ENCODE measurements at regions not wholly inside any gene's neighbourhood (a gene's known extent, or its start where the extent isn't known, plus 50 kb on each side); places are given as distances from the start of the nearest gene placed in this dataset.

GRCh38 chr13:21837841-21838551, 167.1 kb downstream of the FGF9 start:
- H2BK120ac ChIP-seq (ENCODE audit: low read depth, low read length), result peak overlapping the region; percentile 70
- TF ChIP-seq BHLHE40 (IDR thresholded peaks at IDR 0.05; ENCODE audit: low read depth, low read length), result no peak
- no peak for TF ChIP-seq CHD1 (IDR thresholded peaks at IDR 0.05; ENCODE audit: low read depth, low read length)
- no peak for TF ChIP-seq NFE2L2 (IDR thresholded peaks at IDR 0.05; ENCODE audit: low read depth, low read length)
- TF ChIP-seq RCOR1 (IDR thresholded peaks at IDR 0.05; ENCODE audit: insufficient replicate concordance, low read length), result no peak
- TF ChIP-seq FOS (IDR thresholded peaks at IDR 0.05; ENCODE audit: low read depth, low read length), result no peak
- no peak for TF ChIP-seq CEBPB (IDR thresholded peaks at IDR 0.05; ENCODE audit: low read depth, low read length)
- TF ChIP-seq ELK1 (IDR thresholded peaks at IDR 0.05; ENCODE audit: borderline replicate concordance, low read depth, low read length), result no peak
- TF ChIP-seq SMC3 (IDR thresholded peaks at IDR 0.05; ENCODE audit: low read depth, low read length), result no peak
- H2AK5ac ChIP-seq (ENCODE audit: low read depth, low read length), result no peak overlapping the region
- H2AK9ac ChIP-seq (replicated peaks; ENCODE audit: low read depth, low read length, poor library complexity), result no peak overlapping the region
- 0 out of 2 replicates have a peak overlapping the region, but pooled peaks have one; percentile 42 for H2BK20ac ChIP-seq (ENCODE audit: low read depth, low read length)
- intact Hi-C loops (cut with micrococcal nuclease) (no loop called here), dilution Hi-C loops (cut with HindIII; ENCODE audit: low sequenced_read_pairs, unreplicated experiment) (no loop called here), in situ Hi-C loops (cut with MboI; ENCODE audit: low sequenced_read_pairs) (no loop called here)
- peaks cover 6% of the 10 kb centered on the region for H3K4me1 ChIP-seq (ENCODE audit: control insufficient read depth, insufficient read depth, low read length)
- H4K20me1 ChIP-seq (ENCODE audit: insufficient read depth, low read length), result no peaks in the 10 kb centered on the region
- H3K27me3 ChIP-seq (ENCODE audit: control insufficient read depth, insufficient read depth, low read length), result no peaks in the 10 kb centered on the region
- peak overlapping the region; percentile 56; the same call in 1 of the 2 replicates for H3K18ac ChIP-seq (ENCODE audit: low read depth, low read length)
- CTCF ChIA-PET, result interaction anchor here (0.6 to 1.7 kb wide), 2 partner anchors 15 to 92 kb away, joined by 5 to 9 read pairs; no protein-coding TSS in a partner anchor
- peak overlapping the region; percentile 41; the same call in 1 of the 2 replicates for H3K27ac ChIP-seq (ENCODE audit: insufficient read depth, low read length)
- H3K79me1 ChIP-seq (ENCODE audit: low read depth in 1 of 2, low read length in 2 of 2), result no peaks in the 10 kb centered on the region
- no peak overlapping the region for H3K9ac ChIP-seq (ENCODE audit: low read depth, low read length)
- no peaks in the 10 kb centered on the region for H3K9me3 ChIP-seq (ENCODE audit: control insufficient read depth, insufficient read depth, low read length)
- H3K14ac ChIP-seq (replicated peaks; ENCODE audit: low read depth, low read length), result no peak overlapping the region
- peak overlapping the region; percentile 49; the same call in 1 of the 2 replicates for H4K91ac ChIP-seq (ENCODE audit: insufficient read depth, low read depth, low read length)
- H4K8ac ChIP-seq (ENCODE audit: low read depth in 2 of 2, low read length in 2 of 2), result peak overlapping the region in 1 of 2 experiments; percentile 63; a peak in 2 of 4 replicates
- no peaks in the 10 kb centered on the region for H3K36me3 ChIP-seq (ENCODE audit: control insufficient read depth, insufficient read depth, low read length)
- BruUV-seq (replicated peaks), result no TSS peak
- H2BK5ac ChIP-seq (ENCODE audit: low read depth, low read length, poor library complexity, severe bottlenecking), result peak overlapping the region; percentile 28
- no peak overlapping the region for H2BK15ac ChIP-seq (ENCODE audit: low read depth, low read length)
- peak overlapping the region; percentile 60 for H4K5ac ChIP-seq (ENCODE audit: low read depth, low read length)
- H3K4ac ChIP-seq (ENCODE audit: low read depth, low read length), result 0 out of 2 replicates have a peak overlapping the region, but pooled peaks have one; percentile 31
- WGBS, 2 experiments (ENCODE audit: extremely low coverage in 2 of 2, insufficient read length in 1 of 2), result no CpG with 5 or more reads among the region's 11 CpGs
- no peak overlapping the region for H3K56ac ChIP-seq (ENCODE audit: extremely low read depth, insufficient read depth, low read length)
- no peak overlapping the region for H3K23ac ChIP-seq (ENCODE audit: low read depth, low read length)
- ATAC-seq (ENCODE audit: low read depth) (peak; percentile 84), DNase-seq (peak; percentile 37)
- H2AFZ ChIP-seq (replicated peaks; ENCODE audit: low read length, poor library complexity), result no peak overlapping the region
- POLR2A ChIA-PET (ENCODE audit: unreplicated experiment), result no interaction called here
- H3K9me1 ChIP-seq (ENCODE audit: insufficient read depth, low read length), result peaks cover 6% of the 10 kb centered on the region; the same call in 1 of the 2 replicates
- H3K4me2 ChIP-seq (ENCODE audit: low read depth, low read length), result peak overlapping the region; percentile 7; the same call in 1 of the 2 replicates
- no peak overlapping the region for H3K4me3 ChIP-seq (ENCODE audit: insufficient read depth, low read depth, low read length)
